AG04449 (cell line): ENCODE measurements at regions not wholly inside any gene's neighbourhood (a gene's known extent, or its start where the extent isn't known, plus 50 kb on each side); places are given as distances from the start of the nearest gene placed in this dataset.

Experiments used
- CTCF ChIA-PET: fragments of 350-600 bp; formaldehyde crosslinking; extraction: SDS; loops from one replicate; lab custom pipeline; 2021; ENCODE audit warnings: antibody characterized with exemption; lab: Yijun Ruan, JAX
- POLR2A ChIA-PET: fragments of 400-600, 350-600 bp; formaldehyde crosslinking; extraction: SDS; loops from one replicate; lab custom pipeline; 2020; ENCODE audit warnings: antibody characterized with exemption, inconsistent platforms; lab: Yijun Ruan, JAX
- DNase-seq: peaks from one replicate; pipeline ENCODE4 v3.0.0-alpha.2; 2010; ENCODE audit warnings: low read depth, low spot score
- H3K4me3 ChIP-seq: 2 replicates; pipeline ENCODE4 v1.5.1; 2011; ENCODE audit warnings: low read depth, mild to moderate bottlenecking, control low read depth, low read length
- TF ChIP-seq, protein P1 (sequence below): IDR thresholded peaks from one replicate; pipeline ENCODE4 v1.5.1; 2011; ENCODE audit warnings: mild to moderate bottlenecking, moderate library complexity, low read length, control low read depth, inconsistent platforms; ENCODE audit not compliant: insufficient read depth; ENCODE audit errors: missing control alignments

DNA sequence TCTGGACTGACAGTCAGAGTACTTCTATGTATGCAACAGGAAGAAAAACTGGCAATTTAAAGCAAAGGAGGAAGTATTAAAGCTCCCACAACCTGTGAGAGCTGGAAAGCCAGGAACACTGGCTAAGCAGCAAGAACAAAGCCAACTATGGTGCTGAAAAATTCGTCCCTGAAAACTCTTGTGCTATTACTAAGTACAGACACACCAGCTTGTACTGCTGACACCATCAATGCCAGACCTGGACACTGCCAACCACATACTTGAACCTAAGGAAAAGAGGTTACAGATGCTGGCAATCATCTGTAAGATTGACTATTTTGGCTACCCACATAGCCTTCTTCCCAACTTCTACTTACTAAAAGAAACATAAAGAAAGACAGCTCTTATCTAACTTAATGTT is 1110.6 kb downstream of the SORCS3 start:
- ChIA-PET POLR2A (no interaction called here), CTCF (no interaction called here)
- H3K4me3 ChIP-seq = no peak overlapping the region
- TF ChIP-seq, protein P1, sequence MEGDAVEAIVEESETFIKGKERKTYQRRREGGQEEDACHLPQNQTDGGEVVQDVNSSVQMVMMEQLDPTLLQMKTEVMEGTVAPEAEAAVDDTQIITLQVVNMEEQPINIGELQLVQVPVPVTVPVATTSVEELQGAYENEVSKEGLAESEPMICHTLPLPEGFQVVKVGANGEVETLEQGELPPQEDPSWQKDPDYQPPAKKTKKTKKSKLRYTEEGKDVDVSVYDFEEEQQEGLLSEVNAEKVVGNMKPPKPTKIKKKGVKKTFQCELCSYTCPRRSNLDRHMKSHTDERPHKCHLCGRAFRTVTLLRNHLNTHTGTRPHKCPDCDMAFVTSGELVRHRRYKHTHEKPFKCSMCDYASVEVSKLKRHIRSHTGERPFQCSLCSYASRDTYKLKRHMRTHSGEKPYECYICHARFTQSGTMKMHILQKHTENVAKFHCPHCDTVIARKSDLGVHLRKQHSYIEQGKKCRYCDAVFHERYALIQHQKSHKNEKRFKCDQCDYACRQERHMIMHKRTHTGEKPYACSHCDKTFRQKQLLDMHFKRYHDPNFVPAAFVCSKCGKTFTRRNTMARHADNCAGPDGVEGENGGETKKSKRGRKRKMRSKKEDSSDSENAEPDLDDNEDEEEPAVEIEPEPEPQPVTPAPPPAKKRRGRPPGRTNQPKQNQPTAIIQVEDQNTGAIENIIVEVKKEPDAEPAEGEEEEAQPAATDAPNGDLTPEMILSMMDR = no peak
- no peak for DNase-seq

DNA sequence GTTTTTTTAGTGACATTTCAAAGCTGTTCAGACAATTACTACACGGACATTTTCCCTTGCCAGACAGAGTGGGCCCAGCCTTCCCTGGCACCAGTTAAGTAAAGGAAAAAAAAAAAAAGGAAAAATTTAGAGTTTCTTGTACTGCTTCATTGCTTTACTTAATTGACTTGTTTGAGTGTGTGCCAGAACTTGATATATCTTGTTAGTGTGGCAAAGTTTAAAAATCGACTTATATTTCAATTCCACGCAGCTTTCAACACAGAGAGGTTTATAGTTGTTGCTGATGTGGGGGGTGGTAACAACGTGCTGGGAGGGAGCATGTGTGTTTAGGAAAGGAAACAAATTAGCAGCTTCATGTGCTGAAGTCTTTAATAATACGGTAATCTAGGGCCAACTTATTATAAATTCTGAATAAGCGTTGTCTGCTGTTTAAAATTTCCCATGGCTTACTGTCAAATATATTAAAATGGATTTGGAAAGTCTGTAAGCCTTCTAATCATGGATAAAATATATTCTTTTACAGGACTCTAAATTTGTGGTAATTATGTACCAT is 1104.6 kb downstream of the SORCS3 start:
- ChIA-PET POLR2A (no interaction called here), CTCF (no interaction called here)
- DNase-seq = no peak
- TF ChIP-seq, protein P1 = no peak
- H3K4me3 ChIP-seq = no peak overlapping the region

DNA sequence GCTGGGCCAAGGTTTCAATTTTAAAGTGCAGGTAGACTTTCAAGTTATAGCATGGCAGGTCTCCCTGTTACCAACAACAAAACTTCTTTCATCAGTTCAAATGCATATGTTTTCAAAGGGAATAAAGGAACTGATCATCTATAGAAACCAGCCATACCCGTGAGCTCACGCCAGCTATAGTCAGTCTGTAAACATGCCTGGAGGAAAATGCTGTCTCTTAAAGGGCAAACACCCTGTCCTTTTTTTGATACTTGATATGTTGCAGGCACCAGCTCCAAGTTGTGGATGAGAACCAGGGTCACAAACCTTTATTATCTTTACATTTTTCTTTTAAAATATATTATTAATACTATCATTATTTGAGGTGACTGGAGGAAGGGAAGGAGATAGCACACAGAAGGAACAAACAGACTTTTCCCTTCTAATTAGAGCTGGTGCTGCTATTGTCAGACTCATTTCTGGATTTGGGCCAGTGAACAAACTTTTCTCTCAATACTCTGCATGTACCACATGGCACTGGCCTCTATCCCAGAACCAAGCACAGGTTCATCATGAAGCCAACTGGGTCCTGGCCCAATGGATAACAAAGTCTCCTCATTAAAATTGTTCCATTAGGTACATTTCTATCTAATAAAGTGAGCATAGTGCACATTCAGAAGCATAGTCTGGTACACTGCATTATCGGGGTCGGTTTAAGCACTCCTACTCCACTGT is 1102.4 kb downstream of the SORCS3 start:
- H3K4me3 ChIP-seq = no peak overlapping the region
- ChIA-PET CTCF (no interaction called here), POLR2A (no interaction called here)
- no peak for DNase-seq
- TF ChIP-seq, protein P1 = no peak

DNA sequence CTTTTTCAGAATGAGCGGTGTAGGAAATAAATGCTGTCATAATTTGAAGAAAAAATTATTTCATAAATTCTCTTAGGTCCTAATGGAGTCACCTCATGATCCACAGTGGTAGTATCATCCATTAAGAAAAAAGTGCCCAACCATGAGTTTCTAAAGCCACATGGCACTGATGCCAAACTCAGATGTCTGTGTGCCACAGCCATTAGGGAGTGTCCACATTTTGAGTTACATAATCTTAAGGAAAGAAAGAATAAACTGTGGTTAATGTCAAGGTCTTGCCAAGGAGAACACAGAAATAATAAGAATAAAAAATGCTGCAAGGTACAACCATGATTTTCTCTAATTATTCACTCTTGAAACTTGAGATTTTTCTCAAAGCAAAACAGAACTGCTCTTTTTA is 1101.8 kb downstream of the SORCS3 start:
- ChIA-PET CTCF (no interaction called here), POLR2A (no interaction called here)
- H3K4me3 ChIP-seq = no peak overlapping the region
- no peak for DNase-seq
- TF ChIP-seq, protein P1 = no peak

DNA sequence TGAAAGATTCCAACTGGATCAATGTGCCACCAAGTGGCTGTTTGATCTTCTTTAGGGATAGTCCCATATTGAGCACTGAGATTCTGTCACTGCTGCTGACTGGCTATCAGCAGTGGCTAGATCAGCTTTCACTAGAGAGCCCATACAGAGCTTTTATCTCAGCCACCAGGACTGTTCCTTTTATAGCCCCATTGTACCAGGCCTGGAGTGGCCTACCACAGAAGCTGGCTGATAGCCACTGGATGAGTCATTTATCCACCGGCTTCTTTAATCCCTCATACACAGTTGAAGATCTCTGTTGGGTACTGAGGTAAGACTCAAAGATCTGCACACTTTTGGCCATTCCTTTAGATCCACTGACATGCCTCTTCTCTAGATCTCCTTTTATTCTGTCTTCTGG is 1101.1 kb downstream of the SORCS3 start:
- ChIA-PET CTCF (no interaction called here), POLR2A (no interaction called here)
- DNase-seq = no peak
- TF ChIP-seq, protein P1 = no peak
- no peak overlapping the region for H3K4me3 ChIP-seq

DNA sequence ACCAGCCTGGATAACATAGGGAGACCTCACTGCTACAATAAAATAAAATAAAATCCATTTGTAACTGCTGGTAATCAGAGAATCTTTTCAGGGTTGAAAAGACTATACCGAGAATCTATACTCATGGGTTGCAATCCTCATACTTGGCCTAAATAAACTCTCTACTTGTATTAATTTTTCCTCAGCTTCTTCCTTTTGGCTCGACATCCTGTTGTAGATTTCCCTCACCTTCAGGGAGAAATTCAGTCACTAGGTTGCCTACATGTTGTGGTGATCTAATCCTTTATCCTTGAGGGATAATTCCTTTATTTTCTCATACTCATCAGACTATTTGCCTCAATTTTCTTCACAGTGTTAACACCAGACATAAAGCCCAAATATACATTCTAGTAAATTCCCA is 1093.4 kb downstream of the SORCS3 start:
- H3K4me3 ChIP-seq = no peak overlapping the region
- ChIA-PET POLR2A (no interaction called here), CTCF (no interaction called here)
- TF ChIP-seq, protein P1 = no peak
- no peak for DNase-seq
